GM12878 (cell line): ENCODE measurements at regions not wholly inside any gene's neighbourhood (a gene's known extent, or its start where the extent isn't known, plus 50 kb on each side); places are given as distances from the start of the nearest gene placed in this dataset.

Source experiments
- ATAC-seq: fragments of 200-7000 bp; cut with Tn5 transposase; 3 replicates; pipeline ENCODE4 v1.9.1; 2020; ENCODE audit warnings: mild to moderate bottlenecking, moderate library complexity
- BruUV-seq: library from RNA; stranded (reverse); fragments of 400-500 nt; replicated peaks from 2 replicates; lab custom pipeline; 2021; lab: Mats Ljungman, UMichigan
- CTCF ChIA-PET: fragments of 300-600 bp; sonication (Branson Sonifier 250); formaldehyde crosslinking; extraction: SDS; loops from one replicate; lab custom pipeline; 2021; ENCODE audit warnings: inconsistent platforms; lab: Yijun Ruan, JAX
- POLR2A ChIA-PET: fragments of 350-600 bp; formaldehyde crosslinking; extraction: SDS; loops from one replicate; lab custom pipeline; 2021; ENCODE audit warnings: inconsistent platforms; lab: Charles Lee
- RAD21 ChIA-PET: fragments of 300-600 bp; sonication (Branson Sonifier 250); formaldehyde crosslinking; loops from one replicate; lab custom pipeline; 2023; ENCODE audit warnings: antibody characterized with exemption; ENCODE audit not compliant: unreplicated experiment; lab: Charles Lee
- SMC1A ChIA-PET: fragments of 300-600 bp; sonication (Branson Sonifier 250); formaldehyde crosslinking; loops from one replicate; lab custom pipeline; 2023; ENCODE audit not compliant: unreplicated experiment, uncharacterized antibody; lab: Charles Lee
- DNase-seq: peaks from one replicate; pipeline ENCODE4 v3.0.0-alpha.2; 2011; ENCODE audit warnings: low read depth, low spot score
- FAIRE-seq: peaks from 3 replicates; lab custom pipeline; 2011; peaks lifted over from hg19 to GRCh38; lab: Jason Lieb, UNC
- H2AFZ ChIP-seq: 2 replicates; pipeline ENCODE4 v1.6.0; 2011; ENCODE audit warnings: low read depth, low read length, control low read depth; ENCODE audit not compliant: control insufficient read depth
- H3K27ac ChIP-seq: 2 replicates; pipeline ENCODE4 v1.5.1; 2011; ENCODE audit warnings: control low read depth; ENCODE audit not compliant: control insufficient read depth, insufficient read depth
- H3K27me3 ChIP-seq, 2 experiments: replicated peaks in 1 of 2; 2 replicates each; pipeline versions ENCODE4 v1.6.0 to v1.6.1; 2011; ENCODE audit warnings: low read length in 1 of 2; ENCODE audit not compliant: control insufficient read depth in 2 of 2, insufficient read depth in 2 of 2
- H3K36me3 ChIP-seq, 2 experiments: 2 replicates each; pipeline ENCODE4 v1.5.1; 2011; ENCODE audit warnings: low read length in 1 of 2; ENCODE audit not compliant: control insufficient read depth in 2 of 2, insufficient read depth in 2 of 2
- H3K4me1 ChIP-seq: 2 replicates; pipeline ENCODE4 v1.6.1; 2011; ENCODE audit warnings: mild to moderate bottlenecking, low read length, moderate library complexity, mixed read lengths; ENCODE audit not compliant: control insufficient read depth, insufficient read depth
- H3K4me2 ChIP-seq: 2 replicates; pipeline ENCODE4 v1.6.0; 2011; ENCODE audit warnings: control low read depth; ENCODE audit not compliant: control insufficient read depth, insufficient read depth
- H3K4me3 ChIP-seq: fragments of 200-600 bp; sonication (generic); 2 replicates; pipeline ENCODE4 v1.5.1; 2016
- H3K79me2 ChIP-seq: 2 replicates; pipeline ENCODE4 v1.6.0; 2011; ENCODE audit warnings: low read length; ENCODE audit not compliant: control insufficient read depth, insufficient read depth
- H3K9ac ChIP-seq: 2 replicates; pipeline ENCODE4 v1.8.0; 2011; ENCODE audit warnings: low read length, control low read depth, mixed read lengths; ENCODE audit not compliant: control insufficient read depth, insufficient read depth
- H3K9me3 ChIP-seq: replicated peaks from 3 replicates; pipeline ENCODE4 v1.5.1; 2011; ENCODE audit warnings: mild to moderate bottlenecking, low read length; ENCODE audit not compliant: control insufficient read depth, insufficient read depth
- H4K20me1 ChIP-seq: 2 replicates; pipeline ENCODE4 v1.6.0; 2011; ENCODE audit not compliant: control insufficient read depth, insufficient read depth
- PAX5 ChIP-seq: IDR thresholded peaks from 2 replicates; pipeline ENCODE4 v1.6.1; 2011; ENCODE audit warnings: low read depth, low read length, borderline replicate concordance
- ZBTB33 ChIP-seq: fragments of 450-650 bp; IDR thresholded peaks from 2 replicates; pipeline ENCODE4 v1.6.1; 2017; ENCODE audit warnings: mild to moderate bottlenecking
- WGBS: methylation state at CpG from one replicate; pipeline ENCODE4 v1.1.6; 2016; ENCODE audit warnings: low lambda C conversion rate; ENCODE audit not compliant: insufficient replicate concordance, insufficient coverage; ENCODE audit errors: missing lambda C conversion rate; 5-methylcytosine and 5-hydroxymethylcytosine counted together
- in situ Hi-C: fragments of 300-500 bp; cut with MboI; formaldehyde crosslinking; loops from 9 replicates; pipeline ENCODE4 v1.14.3; 2018; ENCODE audit warnings: mixed read lengths
- intact Hi-C: fragments of 100-400 bp; cut with micrococcal nuclease; formaldehyde crosslinking; loops from one replicate; pipeline ENCODE4 v1.14.2; 2022; ENCODE audit not compliant: unreplicated experiment

GRCh38 chr14:101365329-101366158 lies 195.8 kb upstream of the DIO3 start:
- H3K27me3 ChIP-seq, result peaks cover 0 to under 1% of the 10 kb centered on the region in 2 experiments; a peak in 1 of 4 replicates
- H2AFZ ChIP-seq, result no peak overlapping the region
- no peaks in the 10 kb centered on the region for H3K79me2 ChIP-seq
- H3K9me3 ChIP-seq, result no peaks in the 10 kb centered on the region
- intact Hi-C loops, result no loop called here
- peak; percentile 86 for TF ChIP-seq PAX5
- TF ChIP-seq ZBTB33, result no peak
- ChIA-PET CTCF (interaction anchor here (0.7 kb wide), 1 partner anchor 510 kb away, joined by 3 read pairs; no protein-coding TSS in a partner anchor), RAD21 (no interaction called here), POLR2A (no interaction called here), SMC1A (no interaction called here)
- no peaks in the 10 kb centered on the region for H3K36me3 ChIP-seq
- in situ Hi-C loops, result no loop called here
- DNase-seq (no peak), ATAC-seq (no peak), FAIRE-seq (no peak)
- WGBS, result 35% methylated on average over 20 of the region's 20 CpGs
- H3K4me3 ChIP-seq, result no peak overlapping the region
- no peaks in the 10 kb centered on the region for H3K4me1 ChIP-seq
- no peaks in the 10 kb centered on the region for H4K20me1 ChIP-seq
- no peak overlapping the region for H3K27ac ChIP-seq
- no peak overlapping the region for H3K9ac ChIP-seq
- no TSS peak for BruUV-seq
- H3K4me2 ChIP-seq, result no peak overlapping the region
